Stimulated activated CD8-positive, alpha-beta memory T cell treated with anti-CD3 and anti-CD28 coated beads, Interleukin-7, amount 100 ng/mL, for 4 hours (primary cell): ENCODE measurements at regions not wholly inside any gene's neighbourhood (a gene's known extent, or its start where the extent isn't known, plus 50 kb on each side); places are given as distances from the start of the nearest gene placed in this dataset.
"Not testable (repeated sequence)": the region's sequence is repeated elsewhere in the genome, so short reads cannot be mapped to it uniquely, and the experiment has no call there.

Experiments
- DNase-seq, 2 donors: peaks; one replicate each; pipeline ENCODE4 v3.0.0-alpha.2; 2020; ENCODE audit warnings: low read depth in 2 of 2

- DNase-seq, result no peak
These were observed 132.7 kb upstream of the MEX3C start for GRCh38 chr18:51330148-51330547.

DNA sequence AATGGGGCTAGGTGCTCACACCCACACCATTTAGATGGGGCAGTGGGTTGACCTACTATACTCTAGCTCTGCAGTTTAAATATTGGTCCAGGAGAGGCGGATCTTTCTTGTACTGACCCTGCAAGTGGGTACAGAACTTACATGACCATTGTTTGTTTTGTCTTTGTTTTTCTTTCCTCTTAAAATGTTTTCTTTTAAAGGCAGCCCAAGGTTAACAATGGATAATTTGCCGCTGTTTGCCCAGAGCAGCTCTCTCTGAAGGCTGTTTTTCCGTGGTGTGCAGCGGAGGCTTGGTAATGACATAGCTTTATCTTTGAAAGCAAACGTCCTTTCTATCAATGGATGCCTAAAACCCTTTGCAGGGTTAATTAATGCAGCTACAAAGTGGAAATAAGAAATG lies 133.3 kb upstream of the MEX3C start:
- DNase-seq, result no peak

DNA sequence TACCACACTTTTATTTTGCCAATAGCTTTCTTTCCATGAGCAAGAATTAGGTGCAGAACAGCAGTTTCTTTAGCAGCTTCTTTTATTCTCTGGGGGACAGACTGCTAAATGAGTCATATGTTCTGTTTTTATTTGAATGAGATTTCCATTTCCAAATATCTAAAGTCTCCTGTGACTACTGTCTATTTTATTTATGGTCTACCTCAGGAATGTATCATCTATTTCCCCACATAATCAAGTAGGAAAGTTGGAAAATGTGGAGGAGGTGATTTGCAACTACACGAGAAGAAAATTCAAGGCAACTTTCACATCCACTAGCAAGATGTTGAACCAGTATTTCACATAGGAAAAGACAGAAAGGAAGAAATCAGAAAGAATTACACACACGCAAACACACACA lies 139.9 kb upstream of the MEX3C start:
- DNase-seq, result no peak

DNA sequence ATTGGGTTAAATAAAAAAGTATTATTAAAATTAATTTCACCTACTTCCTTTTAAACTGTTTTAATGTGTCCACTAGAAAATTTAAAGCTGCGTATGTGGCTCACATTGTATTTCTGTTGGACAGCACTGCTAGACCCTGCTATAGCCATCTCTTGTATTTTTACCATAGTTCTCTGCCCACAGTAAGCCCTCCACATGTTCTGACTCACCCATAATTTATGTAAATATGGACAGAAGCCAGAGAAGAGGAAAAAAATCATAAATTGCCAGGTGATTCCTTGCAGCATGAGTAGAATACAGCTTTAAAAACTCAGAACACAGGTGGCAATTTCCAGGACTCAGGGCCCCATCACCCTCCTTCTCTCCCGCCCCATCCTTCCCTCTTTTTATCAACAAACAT lies 142.4 kb upstream of the MEX3C start:
- DNase-seq, result no peak

DNA sequence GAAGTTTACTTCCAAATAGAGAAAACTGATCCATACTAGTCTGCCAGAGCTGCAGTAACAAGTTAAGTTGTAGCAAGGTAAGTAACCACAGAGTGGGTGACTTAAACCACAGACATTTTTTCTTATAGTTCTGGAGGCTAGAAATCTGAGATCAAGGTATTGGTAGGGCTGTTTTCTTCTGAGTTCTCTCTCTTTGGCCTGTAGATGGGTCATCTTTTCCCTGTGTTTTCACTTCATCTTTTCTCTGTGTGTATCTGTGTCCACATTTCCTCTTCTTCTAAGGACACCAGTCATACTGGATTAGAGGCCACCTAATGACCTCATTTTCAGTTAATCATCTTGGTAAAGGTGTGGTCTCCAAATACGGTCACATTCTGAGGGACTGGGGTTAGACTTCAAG lies 142.9 kb upstream of the MEX3C start:
- DNase-seq, result no peak

DNA sequence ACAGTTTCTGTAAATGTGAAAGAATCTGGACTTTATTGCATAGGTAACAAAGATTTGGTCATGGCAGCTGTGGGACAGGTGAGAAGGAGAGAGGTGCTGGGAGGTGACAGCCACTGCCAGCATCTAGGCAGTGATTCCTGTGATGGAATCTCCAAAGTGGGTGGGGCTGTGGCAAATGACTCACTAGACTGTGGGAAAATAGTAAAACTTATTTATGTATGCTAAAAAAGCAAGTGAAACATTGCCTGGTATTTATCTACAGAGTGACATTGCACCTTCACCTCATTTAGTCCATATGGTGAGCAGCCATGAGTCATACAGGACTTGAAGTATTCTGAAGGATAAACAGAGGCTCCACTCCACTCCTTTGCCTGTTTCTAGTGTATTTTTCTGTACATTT lies 145.3 kb upstream of the MEX3C start:
- no peak for DNase-seq

GRCh38 chr18:51345848-51346391 lies 148.4 kb upstream of the MEX3C start:
- DNase-seq, result no peak

DNA sequence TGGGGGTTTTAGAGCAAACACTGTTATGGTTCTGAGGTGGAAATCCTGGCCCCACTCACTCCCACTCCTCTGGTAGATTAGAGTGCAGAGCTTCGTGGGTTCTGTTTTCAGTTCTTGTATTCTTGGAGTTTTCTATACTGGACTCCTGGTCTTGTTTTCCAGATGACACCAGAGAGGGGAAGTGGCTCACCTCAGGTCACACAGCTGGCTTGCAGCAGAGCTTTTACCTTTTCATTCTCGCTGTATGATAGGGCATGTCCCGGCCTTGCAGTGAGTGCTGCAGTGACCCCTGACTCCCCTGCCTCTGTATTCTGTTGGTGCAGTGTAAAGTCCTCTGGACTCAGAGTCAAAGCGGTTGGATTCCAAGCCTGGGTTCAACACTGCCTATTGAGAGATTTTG lies 148.9 kb upstream of the MEX3C start:
- no peak for DNase-seq

GRCh38 chr18:51350081-51350480 lies 152.6 kb upstream of the MEX3C start:
- no peak for DNase-seq

GRCh38 chr18:51355841-51356240 lies 158.4 kb upstream of the MEX3C start:
- no peak for DNase-seq

DNA sequence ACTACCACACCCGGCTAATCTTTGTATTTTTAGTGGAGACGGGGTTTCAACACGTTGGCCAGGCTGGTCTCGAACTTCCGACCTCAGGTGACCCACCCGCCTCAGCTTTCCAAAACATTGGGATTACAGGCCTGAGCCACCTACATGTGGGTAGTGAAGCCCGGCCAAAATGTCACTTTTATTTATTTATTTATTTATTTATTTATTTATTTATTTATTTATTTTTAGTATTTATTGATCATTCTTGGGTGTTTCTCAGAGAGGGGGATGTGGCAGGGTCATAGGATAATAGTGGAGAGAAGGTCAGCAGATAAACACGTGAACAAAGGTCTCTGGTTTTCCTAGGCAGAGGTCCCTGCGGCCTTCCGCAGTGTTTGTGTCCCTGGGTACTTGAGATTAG lies 162.8 kb upstream of the MEX3C start:
- DNase-seq, result not testable (repeated sequence)

DNA sequence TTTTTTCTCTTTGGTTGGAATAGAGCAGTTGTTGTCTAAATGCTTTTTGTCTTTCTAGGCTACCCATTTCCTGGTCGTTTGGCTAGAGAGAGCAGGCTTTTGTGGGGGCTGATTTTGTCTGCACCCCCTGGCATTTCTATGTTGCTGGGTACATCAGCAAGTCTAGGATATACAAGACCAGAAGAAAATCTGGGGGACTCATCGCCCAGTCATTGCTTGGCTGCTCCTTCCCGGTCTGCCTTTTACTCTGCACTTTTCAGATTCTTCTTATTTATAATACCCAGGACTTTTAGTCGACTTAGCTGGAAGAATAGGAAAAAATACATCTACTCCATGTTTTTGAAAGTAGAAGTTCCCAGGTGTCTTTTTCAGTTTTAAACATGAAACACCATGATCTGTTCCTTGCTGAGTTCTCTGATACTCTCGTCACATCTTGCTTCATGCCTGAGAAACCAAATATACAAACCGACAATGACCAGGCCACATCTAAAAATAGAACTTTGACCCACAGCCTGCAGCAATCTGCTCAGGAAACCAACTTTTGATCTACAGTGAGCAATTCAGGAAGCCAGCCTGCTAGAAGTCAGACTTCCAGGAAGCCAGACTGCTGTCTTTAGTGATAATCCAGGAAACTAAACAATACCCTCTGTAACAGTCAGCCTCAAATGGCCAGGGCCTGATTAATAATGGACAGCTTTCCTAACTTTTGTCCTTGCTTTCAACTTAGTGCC lies 163.8 kb upstream of the MEX3C start:
- no peak for DNase-seq

DNA sequence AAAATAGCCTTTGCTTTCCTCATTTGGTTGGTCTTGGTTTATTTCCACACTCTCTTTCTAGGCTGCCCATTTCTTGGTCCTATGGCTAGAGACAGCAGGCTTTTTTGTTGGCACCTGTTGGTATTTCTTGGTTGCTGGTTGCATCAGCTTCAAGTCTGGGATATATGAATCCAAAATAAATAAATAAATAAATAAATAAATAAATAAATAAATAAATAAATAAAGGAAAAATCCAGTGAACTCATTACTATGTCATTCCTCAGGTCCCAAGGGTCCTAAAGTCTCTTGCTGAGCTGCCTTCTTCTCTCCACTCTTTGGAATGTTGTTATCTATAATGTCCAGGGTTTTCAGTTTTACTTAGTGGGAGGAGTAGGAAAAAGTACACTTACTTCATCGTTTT lies 165.9 kb upstream of the MEX3C start:
- no peak for DNase-seq

DNA sequence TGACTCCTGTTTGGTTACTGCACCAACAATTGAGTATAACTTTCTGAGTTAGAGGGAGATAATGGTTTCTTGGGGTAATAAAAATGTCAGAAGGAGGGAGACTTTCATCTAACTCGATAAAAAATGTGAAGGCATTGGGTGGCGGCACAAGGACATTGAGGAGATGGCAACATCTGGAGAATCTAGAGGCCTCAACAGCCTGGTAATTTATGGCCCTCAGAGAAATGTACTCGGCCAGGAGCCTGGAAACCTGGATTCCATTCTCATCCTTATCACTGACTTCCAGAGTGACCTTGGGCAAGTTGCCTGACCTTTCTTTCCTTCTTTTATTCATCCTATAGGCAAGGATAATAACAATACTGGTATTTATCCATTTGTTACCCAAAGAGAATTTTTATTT lies 173.5 kb upstream of the MEX3C start:
- DNase-seq, result no peak

- DNase-seq, result no peak
These were observed 174.4 kb upstream of the MEX3C start for GRCh38 chr18:51371929-51372328.

GRCh38 chr18:51382081-51382480 lies 184.6 kb upstream of the MEX3C start:
- no peak for DNase-seq

GRCh38 chr18:51383116-51383515 lies 185.6 kb upstream of the MEX3C start:
- no peak for DNase-seq

DNA sequence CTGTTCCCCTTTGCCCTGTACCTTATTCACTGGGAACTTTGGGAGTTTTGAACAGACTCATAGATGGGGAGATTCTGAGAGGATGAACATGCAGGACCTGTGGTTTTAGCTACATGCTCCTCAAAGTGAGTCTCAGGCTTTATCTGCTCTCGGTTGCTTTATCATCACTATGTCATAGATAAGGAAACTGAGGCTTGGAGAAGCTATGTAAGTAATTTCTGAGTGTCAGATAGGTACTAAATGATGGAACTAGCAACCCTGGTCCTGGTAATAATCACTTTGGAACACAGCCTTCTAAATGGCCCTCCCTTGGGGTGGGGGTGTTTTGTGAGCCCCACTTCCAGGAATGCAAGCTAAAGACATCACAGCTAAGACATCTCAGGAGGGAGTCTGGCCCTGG lies 186.2 kb upstream of the MEX3C start:
- no peak for DNase-seq

DNA sequence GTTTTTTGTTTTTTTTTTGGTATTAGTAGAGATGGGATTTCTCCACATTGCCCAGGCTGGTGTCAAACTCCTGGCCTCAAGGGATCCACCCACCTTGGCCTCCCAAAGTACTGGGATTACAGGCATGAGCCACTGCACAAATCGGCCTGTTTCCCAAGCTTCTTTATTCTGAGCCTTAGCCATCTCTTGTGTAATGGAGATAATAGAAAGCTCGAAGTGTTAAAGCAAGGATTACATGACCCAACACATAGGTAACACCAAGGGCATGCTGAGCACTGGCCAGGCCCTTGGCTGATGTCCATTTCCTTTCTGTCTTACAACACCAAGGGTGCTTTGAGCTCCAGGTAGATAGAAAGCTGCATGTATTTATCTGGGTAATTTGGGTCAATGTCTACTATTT lies 187.8 kb upstream of the MEX3C start:
- DNase-seq, result no peak

DNA sequence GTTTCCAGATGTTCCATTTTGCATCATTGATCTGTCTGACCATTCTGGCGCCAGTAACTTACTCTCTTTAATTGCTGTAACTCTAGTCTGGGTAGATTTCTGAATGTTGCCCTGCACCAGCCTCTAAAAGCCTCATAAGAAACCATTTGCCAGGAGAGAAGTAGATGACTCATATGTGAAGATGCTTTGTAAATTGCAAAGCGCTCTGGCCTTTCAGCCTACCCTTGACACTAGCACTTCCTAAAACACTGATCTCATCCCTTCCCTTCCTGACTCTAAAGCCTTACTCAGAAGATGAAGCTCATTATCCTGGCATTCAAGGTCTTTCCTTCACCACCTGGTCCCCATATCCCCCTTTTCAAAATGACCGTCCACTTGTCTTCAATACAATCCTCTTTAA lies 193.2 kb upstream of the MEX3C start:
- no peak for DNase-seq

DNA sequence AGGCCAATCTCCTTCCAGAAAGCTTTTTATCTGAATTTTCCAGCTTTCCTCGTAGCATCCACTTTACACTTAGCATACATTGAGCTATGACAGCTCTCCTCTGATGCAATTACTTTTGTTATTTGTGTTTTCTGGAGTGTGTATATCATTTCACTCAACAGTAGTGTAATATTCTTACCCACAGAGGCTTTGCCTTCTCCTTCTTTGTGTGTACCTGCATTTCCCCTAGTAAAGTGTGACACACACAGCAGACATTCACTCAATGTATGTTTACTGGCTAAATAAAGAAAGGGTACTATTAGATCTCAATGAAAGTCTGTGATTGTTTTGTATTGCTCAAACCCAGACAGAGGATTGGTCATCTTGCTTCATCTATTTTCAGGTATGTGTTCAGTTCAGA lies 193.7 kb upstream of the MEX3C start:
- no peak for DNase-seq

GRCh38 chr18:51391731-51392130 lies 194.2 kb upstream of the MEX3C start:
- no peak for DNase-seq

DNA sequence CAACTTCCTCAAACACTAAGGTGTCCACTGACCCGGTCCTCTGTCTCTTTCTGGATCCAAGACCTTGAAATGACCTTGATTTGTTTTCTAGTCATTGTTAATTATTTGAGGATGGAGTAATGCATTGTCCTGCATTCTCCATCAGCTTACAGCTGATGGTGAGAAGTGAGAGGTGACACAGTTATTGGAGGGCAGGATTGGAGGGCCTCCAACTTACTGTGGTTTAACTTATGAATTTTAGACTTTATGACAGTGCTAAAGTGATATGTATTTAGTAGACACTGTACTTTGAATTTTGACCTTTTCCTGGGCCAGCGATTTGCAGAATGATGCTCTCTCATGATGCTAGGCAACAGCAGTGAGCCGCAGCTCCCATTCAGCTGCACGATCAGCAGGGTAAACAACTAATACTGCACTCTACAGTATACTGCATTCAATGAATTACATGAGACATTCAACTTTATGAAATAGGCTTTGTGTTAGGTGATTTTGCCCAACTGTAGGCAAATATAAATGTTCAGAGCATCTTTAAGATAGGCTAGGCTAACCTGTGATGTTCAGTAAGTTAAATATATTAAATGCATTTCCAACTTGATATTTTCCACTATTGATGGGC lies 200.0 kb upstream of the MEX3C start:
- DNase-seq, result no peak

- no peak for DNase-seq
These were observed 200.6 kb upstream of the MEX3C start for GRCh38 chr18:51398104-51398503.
